Kidney (tissue), 13 donors: ENCODE measurements at regions not wholly inside any gene's neighbourhood (a gene's known extent, or its start where the extent isn't known, plus 50 kb on each side); places are given as distances from the start of the nearest gene placed in this dataset.

ENCODE experiments used
- DNase-seq, 5 donors: peaks; one replicate each; pipeline ENCODE4 v3.0.0-alpha.2; 2013 to 2020
- FAIRE-seq: peaks from 2 replicates; lab custom pipeline; 2012; peaks lifted over from hg19 to GRCh38; lab: Jason Lieb, UNC
- H3K27ac ChIP-seq, 2 donors: one replicate each; pipeline ENCODE4 v1.7.0; 2013; ENCODE audit warnings: low read depth in 2 of 2, low read length in 2 of 2, inconsistent platforms in 1 of 2
- H3K27me3 ChIP-seq: one replicate; pipeline ENCODE4 v1.7.1; 2013; ENCODE audit warnings: low read length, inconsistent platforms; ENCODE audit not compliant: control insufficient read depth, insufficient read depth
- H3K36me3 ChIP-seq, 3 donors: one replicate each; pipeline versions ENCODE4 v1.7.0 to v1.7.1; 2013; ENCODE audit warnings: low read length in 3 of 3, control low read depth in 1 of 3, inconsistent platforms in 1 of 3; ENCODE audit not compliant: insufficient read depth in 3 of 3, control insufficient read depth in 2 of 3
- H3K4me1 ChIP-seq, 3 donors: one replicate each; pipeline versions ENCODE4 v1.7.0 to v1.7.1; 2013; ENCODE audit warnings: low read length in 3 of 3, inconsistent platforms in 1 of 3, low read depth in 1 of 3; ENCODE audit not compliant: control insufficient read depth in 2 of 3, insufficient read depth in 2 of 3
- H3K4me3 ChIP-seq, 3 donors: one replicate each; pipeline versions ENCODE4 v1.7.0 to v1.8.1; 2013; ENCODE audit warnings: low read length in 3 of 3, control low read depth in 1 of 3, inconsistent platforms in 1 of 3
- H3K9ac ChIP-seq, 3 donors: one replicate each; pipeline versions ENCODE4 v1.7.0 to v1.7.1; 2013; ENCODE audit warnings: low read length in 3 of 3, control low read depth in 1 of 3, inconsistent platforms in 1 of 3
- H3K9me3 ChIP-seq, 3 donors: one replicate each; pipeline versions ENCODE4 v1.7.0 to v1.7.1; 2013; ENCODE audit warnings: low read length in 3 of 3, control low read depth in 1 of 3, inconsistent platforms in 1 of 3; ENCODE audit not compliant: control insufficient read depth in 2 of 3, insufficient read depth in 1 of 3
- CTCF ChIP-seq: IDR thresholded peaks from 3 replicates; pipeline ENCODE4 v1.5.1; 2012; ENCODE audit warnings: mild to moderate bottlenecking, moderate library complexity, borderline replicate concordance; ENCODE audit not compliant: insufficient read depth; ENCODE audit errors: extremely low read depth
- intact Hi-C: fragments of 100-400 bp; cut with DNase I; formaldehyde crosslinking; loops from one replicate; pipeline ENCODE4 v1.11.1; 2022
- donor health status: control.
- donor health status: control.
- donor health status: control.
- donor health status: control.
- donor health status: control.
- donor health status: DM: yes; HTN: yes; CAD: no.
- donor health status: Normal renal cell carcinoma (clear cell type).

GRCh38 chr2:204479557-204479956 lies 65.7 kb upstream of the PARD3B start:
- FAIRE-seq (no peak), DNase-seq (no peak)
- Histone ChIP-seq H3K9me3 (no peaks in the 10 kb centered on the region), H3K4me1 (peaks cover 0 to 2% (median 0%) of the 10 kb centered on the region in 3 donors), H3K4me3 (no peak overlapping the region), H3K27me3 (no peaks in the 10 kb centered on the region), H3K36me3 (no peaks in the 10 kb centered on the region), H3K27ac (no peak overlapping the region), H3K9ac (no peak overlapping the region)
- no peak for TF ChIP-seq CTCF
- intact Hi-C loops, result no loop called here

GRCh38 chr2:204480676-204481075 lies 64.6 kb upstream of the PARD3B start:
- H3K9ac ChIP-seq, result no peak overlapping the region
- no peak for TF ChIP-seq CTCF
- H3K4me1 ChIP-seq, result peaks cover 0 to 2% (median 0%) of the 10 kb centered on the region in 3 donors
- H3K27ac ChIP-seq, result no peak overlapping the region
- H3K9me3 ChIP-seq, result no peaks in the 10 kb centered on the region
- intact Hi-C loops, result no loop called here
- no peaks in the 10 kb centered on the region for H3K36me3 ChIP-seq
- H3K4me3 ChIP-seq, result no peak overlapping the region
- no peaks in the 10 kb centered on the region for H3K27me3 ChIP-seq
- FAIRE-seq, result no peak
- peak in 2 of 5 donors; percentile 53 to 72 for DNase-seq

- Histone ChIP-seq H3K4me1 (peaks cover 0 to 2% (median 0%) of the 10 kb centered on the region in 3 donors), H3K9me3 (no peaks in the 10 kb centered on the region), H3K4me3 (no peak overlapping the region), H3K9ac (no peak overlapping the region), H3K27me3 (no peaks in the 10 kb centered on the region), H3K27ac (no peak overlapping the region), H3K36me3 (no peaks in the 10 kb centered on the region)
- DNase-seq (peak in 4 of 5 donors; percentile 45 to 75 (median 60)), FAIRE-seq (no peak)
- TF ChIP-seq CTCF, result no peak
- intact Hi-C loops, result no loop called here
Observed at GRCh38 chr2:204483608-204484081, 61.6 kb upstream of the PARD3B start.

GRCh38 chr2:204486321-204486720 lies 59.0 kb upstream of the PARD3B start:
- intact Hi-C loops, result no loop called here
- Histone ChIP-seq H3K27me3 (no peaks in the 10 kb centered on the region), H3K9me3 (no peaks in the 10 kb centered on the region), H3K4me3 (no peak overlapping the region), H3K4me1 (peaks cover 0 to 2% (median 0%) of the 10 kb centered on the region in 3 donors), H3K36me3 (no peaks in the 10 kb centered on the region), H3K9ac (no peak overlapping the region), H3K27ac (no peak overlapping the region)
- no peak for TF ChIP-seq CTCF
- DNase-seq (no peak), FAIRE-seq (no peak)
